Suprapubic skin (tissue), 4 donors: ENCODE measurements at regions not wholly inside any gene's neighbourhood (a gene's known extent, or its start where the extent isn't known, plus 50 kb on each side); places are given as distances from the start of the nearest gene placed in this dataset.

Source experiments
- CTCF ChIP-seq, 2 donors: fragments of 200-600 bp in 1 of 2; fragments of 450-650 bp in 1 of 2; sonication (generic) in 1 of 2; IDR thresholded peaks; one replicate each; pipeline ENCODE4 v1.5.1; 2016 to 2019; ENCODE audit warnings: antibody characterized with exemption in 2 of 2, mild to moderate bottlenecking in 1 of 2, moderate library complexity in 1 of 2
- POLR2A ChIP-seq, 2 donors: fragments of 450-650 bp; IDR thresholded peaks; one replicate each; pipeline ENCODE4 v1.6.1; 2017; ENCODE audit warnings: antibody characterized with exemption in 2 of 2, mild to moderate bottlenecking in 2 of 2, moderate library complexity in 2 of 2
- POLR2AphosphoS5 ChIP-seq, 3 donors: sonication (generic); formaldehyde crosslinking; IDR thresholded peaks; one replicate each; pipeline ENCODE4 v1.6.1; 2017; ENCODE audit warnings: antibody characterized with exemption in 3 of 3

- TF ChIP-seq CTCF (IDR thresholded peaks at IDR 0.05) (no peak), POLR2AphosphoS5 (IDR thresholded peaks at IDR 0.05) (no peak), POLR2A (IDR thresholded peaks at IDR 0.05) (no peak)
These were observed 165.9 kb upstream of the ARHGAP5 start for GRCh38 chr14:31911160-31911559.
